Activated CD4-positive, alpha-beta T cell treated with anti-CD3 and anti-CD28 coated beads, Interleukin-2, amount 50 U/mL, for 24 hours (primary cell): ENCODE measurements at regions not wholly inside any gene's neighbourhood (a gene's known extent, or its start where the extent isn't known, plus 50 kb on each side); places are given as distances from the start of the nearest gene placed in this dataset.

Source experiments
- DNase-seq, 2 donors: peaks; one replicate each; pipeline ENCODE4 v3.0.0-alpha.2; 2020; ENCODE audit warnings: low read depth in 1 of 2, low spot score in 1 of 2

- no peak for DNase-seq
These were observed 786.7 kb upstream of the EPHA6 start for GRCh38 chr3:96027718-96028117.

DNA sequence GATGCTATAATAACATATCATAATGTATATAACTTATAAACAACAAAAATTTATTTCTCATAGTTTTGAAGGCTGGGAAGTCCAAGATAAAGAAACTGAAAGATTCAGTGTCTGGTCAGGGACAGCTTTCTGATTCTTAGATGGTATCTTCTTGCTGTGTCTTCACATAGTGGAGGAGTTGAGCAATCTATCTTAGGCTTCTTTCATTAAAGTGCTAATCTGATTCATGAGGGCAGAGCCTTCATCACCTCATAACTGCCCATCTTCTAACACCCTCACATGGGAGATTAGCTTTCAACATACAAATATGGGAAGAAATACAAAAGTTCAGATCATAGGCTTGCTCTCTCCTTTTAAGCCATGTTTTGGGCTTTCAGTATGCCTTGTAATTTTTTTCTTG, 774.8 kb upstream of the EPHA6 start:
- no peak for DNase-seq

DNA sequence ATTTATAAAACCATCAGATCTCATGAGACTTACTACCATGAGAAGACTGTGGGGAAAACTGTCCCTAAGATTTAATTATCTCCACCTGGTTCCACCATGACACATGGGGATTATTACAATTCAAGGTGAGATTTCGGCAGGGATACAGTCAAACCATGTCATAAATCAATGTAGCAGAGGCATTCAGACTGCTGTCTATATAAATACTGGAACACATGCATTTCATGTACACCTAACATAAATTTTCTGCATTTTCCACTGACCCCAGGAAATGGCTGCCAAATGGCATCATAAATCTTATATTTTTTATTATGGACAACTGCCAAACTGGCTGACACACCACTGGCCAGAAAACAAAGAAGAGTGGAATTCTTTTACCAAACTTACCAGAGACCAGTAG, 755.1 kb upstream of the EPHA6 start:
- DNase-seq: no peak

- no peak for DNase-seq
These were observed 745.3 kb upstream of the EPHA6 start for GRCh38 chr3:96069065-96069464.

DNA sequence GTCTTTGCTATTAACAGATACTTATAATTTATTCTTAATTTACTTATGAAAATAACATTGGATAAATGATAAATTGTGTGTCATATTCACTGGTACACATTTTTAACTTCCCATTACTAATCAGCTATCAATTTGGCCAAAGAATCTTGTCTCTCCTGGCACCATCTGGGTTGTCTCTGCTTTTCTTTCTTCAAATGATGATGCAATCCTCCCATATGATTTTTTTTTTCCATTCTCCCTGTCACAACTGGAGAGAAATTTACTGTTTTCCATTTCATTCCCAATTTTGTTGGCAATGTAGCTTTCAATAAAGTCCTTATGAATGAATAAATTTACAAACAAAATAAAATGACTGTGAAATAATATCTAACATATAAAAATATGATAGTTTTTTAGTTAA, 743.7 kb upstream of the EPHA6 start:
- no peak for DNase-seq

DNA sequence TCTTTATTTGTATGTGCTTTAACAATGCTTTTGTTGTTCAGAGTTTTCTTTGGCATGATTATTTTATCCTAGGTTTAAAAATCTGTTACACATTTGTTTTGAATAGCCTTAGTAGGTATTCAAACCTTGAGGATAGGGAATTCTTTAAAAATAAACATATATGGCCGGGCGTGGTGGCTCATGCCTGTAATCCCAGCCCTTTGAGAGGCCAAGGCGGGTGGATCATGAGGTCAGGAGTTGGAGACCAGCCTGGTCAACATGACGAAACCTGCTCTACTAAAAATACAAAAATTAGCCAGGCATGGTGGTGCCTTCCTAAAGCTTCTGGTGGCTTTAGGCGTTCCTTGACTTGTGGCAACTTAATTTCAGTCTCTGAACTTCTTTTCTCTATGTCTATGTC, 743.3 kb upstream of the EPHA6 start:
- DNase-seq: no peak

DNA sequence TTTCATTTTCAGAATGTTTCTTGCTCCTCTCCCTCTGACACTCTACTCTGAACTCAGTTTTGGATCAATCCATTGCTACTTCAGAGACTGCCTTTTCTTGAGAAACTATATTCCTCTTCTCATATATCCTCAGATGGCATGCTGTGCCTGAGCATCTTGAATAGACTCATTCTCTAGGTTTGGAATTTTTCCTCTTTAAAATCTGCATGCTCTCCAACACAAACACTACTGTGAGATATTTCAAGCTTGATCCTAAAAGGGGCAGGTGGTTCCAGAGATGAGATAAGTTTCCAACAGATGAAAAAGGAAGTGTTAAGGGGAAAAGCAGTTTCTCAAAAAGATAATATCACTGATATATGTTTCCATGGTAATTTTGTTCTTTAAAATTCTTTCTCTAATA, 742.2 kb upstream of the EPHA6 start:
- DNase-seq: no peak

- no peak for DNase-seq
These were observed 730.8 kb upstream of the EPHA6 start for GRCh38 chr3:96083610-96084009.

- no peak for DNase-seq
These were observed 728.4 kb upstream of the EPHA6 start for GRCh38 chr3:96086018-96086417.

DNA sequence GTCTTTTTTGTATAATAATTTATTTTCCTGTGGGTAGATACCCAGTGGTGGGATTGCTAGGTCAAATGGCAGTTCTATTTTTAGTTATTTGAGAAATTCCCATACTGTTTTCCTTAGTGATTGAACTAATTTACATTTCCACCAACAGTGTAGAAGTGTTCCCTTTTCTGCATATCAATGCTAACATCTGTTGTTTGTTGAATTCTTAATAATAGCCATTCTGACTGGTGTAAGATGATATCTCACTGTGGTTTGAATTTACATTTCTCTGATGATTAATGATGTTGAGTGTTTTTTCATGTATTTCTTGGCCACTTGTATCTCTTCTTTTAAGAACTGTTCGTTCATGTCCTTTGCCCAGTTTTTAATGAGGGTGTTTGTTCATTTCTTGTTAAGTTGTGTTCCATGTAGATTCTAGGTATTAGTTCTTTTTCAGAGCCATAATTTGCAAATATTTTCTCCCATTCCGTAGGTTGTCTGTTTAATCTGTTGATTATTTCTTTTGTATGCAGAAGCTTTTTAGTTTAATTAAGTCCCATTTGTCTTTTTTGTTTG, 713.3 kb upstream of the EPHA6 start:
- no peak for DNase-seq

- DNase-seq: no peak
These were observed 707.7 kb upstream of the EPHA6 start for GRCh38 chr3:96106701-96107100.
